Duodenal mucosa (tissue), 2 donors: ENCODE measurements at regions not wholly inside any gene's neighbourhood (a gene's known extent, or its start where the extent isn't known, plus 50 kb on each side); places are given as distances from the start of the nearest gene placed in this dataset.

Experiments
- H3K27ac ChIP-seq: one replicate; pipeline ENCODE4 v1.7.0; 2013; ENCODE audit warnings: low read depth, low read length
- H3K27me3 ChIP-seq, 2 donors: one replicate each; pipeline ENCODE4 v1.7.0; 2013; ENCODE audit warnings: low read length in 2 of 2, control low read depth in 1 of 2; ENCODE audit not compliant: insufficient read depth in 2 of 2, control insufficient read depth in 1 of 2
- H3K36me3 ChIP-seq, 2 donors: one replicate each; pipeline ENCODE4 v1.7.0; 2013; ENCODE audit warnings: low read length in 2 of 2, control low read depth in 1 of 2; ENCODE audit not compliant: insufficient read depth in 2 of 2, control insufficient read depth in 1 of 2
- H3K4me1 ChIP-seq, 2 donors: one replicate each; pipeline ENCODE4 v1.7.0; 2013; ENCODE audit warnings: low read length in 2 of 2, control low read depth in 1 of 2; ENCODE audit not compliant: insufficient read depth in 2 of 2, control insufficient read depth in 1 of 2
- H3K4me3 ChIP-seq, 2 donors: one replicate each; pipeline ENCODE4 v1.7.0; 2013; ENCODE audit warnings: low read length in 2 of 2, low read depth in 1 of 2
- H3K9ac ChIP-seq, 2 donors: one replicate each; pipeline ENCODE4 v1.7.0; 2013; ENCODE audit warnings: low read length in 2 of 2, low read depth in 1 of 2
- H3K9me3 ChIP-seq, 2 donors: one replicate each; pipeline ENCODE4 v1.7.0; 2013; ENCODE audit warnings: low read length in 2 of 2, control low read depth in 1 of 2; ENCODE audit not compliant: control insufficient read depth in 1 of 2

DNA sequence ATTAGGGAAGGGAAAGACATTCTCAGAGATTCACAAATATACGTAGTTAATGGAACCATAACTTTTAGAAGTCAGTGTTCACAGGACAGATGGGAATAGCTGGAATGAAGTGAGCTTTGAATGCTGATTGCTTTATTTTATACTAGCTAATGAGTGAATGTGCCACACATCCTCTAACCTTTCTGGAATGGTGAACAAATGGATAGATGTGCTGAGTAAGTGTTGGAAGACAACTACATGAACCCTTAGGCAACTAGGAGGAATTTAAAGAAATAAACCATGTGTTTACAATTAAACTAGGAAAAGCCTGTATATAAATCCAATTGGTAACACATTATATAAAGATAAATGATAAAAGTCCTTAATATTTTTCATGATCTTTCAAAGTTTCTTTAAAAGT, 91.6 kb upstream of the LIMCH1 start:
- H3K36me3 ChIP-seq = no peaks in the 10 kb centered on the region
- no peak overlapping the region for H3K27ac ChIP-seq
- no peaks in the 10 kb centered on the region for H3K9me3 ChIP-seq
- H3K9ac ChIP-seq = no peak overlapping the region
- H3K4me3 ChIP-seq = no peak overlapping the region
- H3K4me1 ChIP-seq = peaks cover 0 to 16% of the 10 kb centered on the region in 2 donors
- no peaks in the 10 kb centered on the region for H3K27me3 ChIP-seq

DNA sequence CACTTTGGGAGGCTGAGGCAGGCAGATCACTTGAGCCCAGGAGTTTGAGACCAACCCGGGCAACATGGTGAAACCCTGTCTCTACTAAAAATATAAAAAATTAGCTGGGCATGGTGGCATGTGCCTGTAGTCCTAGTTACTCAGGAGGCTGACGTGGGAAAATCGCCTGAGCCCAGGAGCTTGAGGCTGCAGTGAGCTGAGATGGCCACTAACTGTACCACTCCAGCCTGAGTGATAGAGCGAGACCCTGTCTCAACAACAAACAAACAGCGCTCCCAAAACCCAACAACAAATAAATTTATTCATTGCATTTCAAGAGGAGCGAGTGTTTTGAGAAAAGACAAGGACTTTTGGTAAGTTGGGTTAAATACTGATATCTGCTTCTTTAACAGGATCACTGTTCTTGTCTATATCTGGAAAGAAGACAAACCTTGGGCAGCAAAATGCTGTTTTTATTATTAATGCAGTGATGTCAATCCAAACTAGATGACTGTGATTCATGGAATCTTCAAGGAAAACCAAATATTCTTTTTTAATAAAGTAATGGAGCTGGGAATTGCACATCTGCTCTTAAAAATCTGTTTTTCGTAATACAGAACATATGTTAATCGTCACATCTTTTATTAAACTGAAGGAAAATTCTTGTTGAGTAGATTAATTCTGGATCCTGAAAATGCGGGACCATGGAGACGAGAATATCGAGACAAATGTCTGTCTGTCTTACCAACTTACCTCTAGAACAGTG, 90.8 kb upstream of the LIMCH1 start:
- Histone ChIP-seq H3K4me1 (peaks cover 0 to 16% of the 10 kb centered on the region in 2 donors), H3K9me3 (no peaks in the 10 kb centered on the region), H3K27ac (no peak overlapping the region)

GRCh38 chr4:41448934-41449333, 89.0 kb upstream of the LIMCH1 start:
- Histone ChIP-seq H3K27me3 (no peaks in the 10 kb centered on the region), H3K4me1 (no peaks in the 10 kb centered on the region), H3K27ac (no peak overlapping the region), H3K9me3 (no peaks in the 10 kb centered on the region), H3K9ac (no peak overlapping the region), H3K4me3 (no peak overlapping the region), H3K36me3 (no peaks in the 10 kb centered on the region)

More for the DNA sequence above, 90.8 kb upstream of the LIMCH1 start:
- Histone ChIP-seq H3K36me3 (no peaks in the 10 kb centered on the region), H3K27me3 (no peaks in the 10 kb centered on the region), H3K4me3 (no peak overlapping the region), H3K9ac (no peak overlapping the region)

DNA sequence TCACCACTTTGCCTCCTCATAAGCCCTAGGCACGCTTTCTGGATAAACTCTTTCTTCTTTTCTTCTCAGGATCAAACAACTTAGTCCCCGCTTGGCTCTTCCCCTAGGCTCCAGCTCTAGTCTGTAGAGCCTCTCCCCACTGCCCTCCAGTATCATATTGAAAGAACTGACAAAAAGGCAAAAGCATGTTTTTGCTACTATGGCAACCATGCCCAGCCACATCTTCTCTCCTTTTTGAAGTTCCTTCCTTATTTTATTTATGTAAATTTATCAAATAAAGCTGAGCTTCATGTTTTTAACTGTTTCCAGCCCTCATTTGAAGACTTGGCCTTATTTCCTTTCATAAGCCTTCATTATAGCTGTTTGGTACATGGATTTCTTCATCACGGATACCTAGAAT, 86.0 kb upstream of the LIMCH1 start:
- no peak overlapping the region for H3K9ac ChIP-seq
- H3K27ac ChIP-seq = no peak overlapping the region
- no peaks in the 10 kb centered on the region for H3K4me1 ChIP-seq
- H3K27me3 ChIP-seq = no peaks in the 10 kb centered on the region
- no peaks in the 10 kb centered on the region for H3K9me3 ChIP-seq
- no peaks in the 10 kb centered on the region for H3K36me3 ChIP-seq
- no peak overlapping the region for H3K4me3 ChIP-seq

GRCh38 chr4:41452484-41453225, 85.3 kb upstream of the LIMCH1 start:
- Histone ChIP-seq H3K27ac (no peak overlapping the region), H3K4me3 (no peak overlapping the region), H3K9ac (no peak overlapping the region), H3K36me3 (no peaks in the 10 kb centered on the region), H3K9me3 (no peaks in the 10 kb centered on the region), H3K4me1 (no peaks in the 10 kb centered on the region), H3K27me3 (no peaks in the 10 kb centered on the region)

DNA sequence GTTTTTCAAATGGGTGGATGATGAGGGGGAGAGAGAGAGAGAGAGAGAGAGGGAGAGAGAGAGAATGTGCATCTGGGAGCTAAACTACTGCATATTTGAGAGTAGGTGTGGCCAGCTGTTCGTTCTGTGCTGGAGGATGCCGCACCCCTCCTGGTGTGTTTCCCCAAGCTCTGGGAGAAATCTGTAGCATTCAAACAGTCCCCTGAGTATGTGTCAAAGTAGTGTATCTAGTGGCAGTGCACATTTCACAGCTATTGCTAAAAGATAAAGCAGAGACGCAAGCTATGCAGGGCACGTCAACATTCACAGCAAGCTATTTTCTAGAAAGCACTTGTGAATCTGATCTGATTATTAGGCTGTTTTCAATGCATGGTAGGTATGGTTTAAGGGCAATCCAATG, 83.5 kb upstream of the LIMCH1 start:
- H3K9ac ChIP-seq = no peak overlapping the region
- H3K27me3 ChIP-seq = no peaks in the 10 kb centered on the region
- no peaks in the 10 kb centered on the region for H3K4me1 ChIP-seq
- no peak overlapping the region for H3K27ac ChIP-seq
- no peaks in the 10 kb centered on the region for H3K9me3 ChIP-seq
- no peaks in the 10 kb centered on the region for H3K36me3 ChIP-seq
- no peak overlapping the region for H3K4me3 ChIP-seq

DNA sequence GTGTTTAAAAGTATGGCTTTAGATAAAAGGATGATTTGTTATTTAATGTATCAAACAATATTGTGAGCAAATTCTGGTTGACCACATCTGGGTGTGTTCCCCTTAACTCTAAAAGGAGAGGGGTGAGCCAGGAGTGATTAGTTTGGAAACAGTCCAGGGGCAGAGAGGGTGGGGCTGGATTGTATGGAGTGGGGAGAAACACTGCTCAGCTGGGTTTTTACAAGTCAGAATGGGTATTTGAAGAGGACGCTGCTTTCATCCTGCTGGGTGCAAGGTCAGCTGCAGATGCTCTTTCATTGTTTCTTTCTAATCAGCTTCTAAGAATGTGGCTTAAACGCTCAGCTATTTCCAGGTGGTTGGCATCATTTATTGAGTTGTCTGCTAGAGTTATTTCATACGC, 82.8 kb upstream of the LIMCH1 start:
- Histone ChIP-seq H3K27ac (no peak overlapping the region), H3K4me3 (no peak overlapping the region), H3K4me1 (no peaks in the 10 kb centered on the region), H3K9ac (no peak overlapping the region), H3K27me3 (no peaks in the 10 kb centered on the region), H3K36me3 (no peaks in the 10 kb centered on the region), H3K9me3 (no peaks in the 10 kb centered on the region)

DNA sequence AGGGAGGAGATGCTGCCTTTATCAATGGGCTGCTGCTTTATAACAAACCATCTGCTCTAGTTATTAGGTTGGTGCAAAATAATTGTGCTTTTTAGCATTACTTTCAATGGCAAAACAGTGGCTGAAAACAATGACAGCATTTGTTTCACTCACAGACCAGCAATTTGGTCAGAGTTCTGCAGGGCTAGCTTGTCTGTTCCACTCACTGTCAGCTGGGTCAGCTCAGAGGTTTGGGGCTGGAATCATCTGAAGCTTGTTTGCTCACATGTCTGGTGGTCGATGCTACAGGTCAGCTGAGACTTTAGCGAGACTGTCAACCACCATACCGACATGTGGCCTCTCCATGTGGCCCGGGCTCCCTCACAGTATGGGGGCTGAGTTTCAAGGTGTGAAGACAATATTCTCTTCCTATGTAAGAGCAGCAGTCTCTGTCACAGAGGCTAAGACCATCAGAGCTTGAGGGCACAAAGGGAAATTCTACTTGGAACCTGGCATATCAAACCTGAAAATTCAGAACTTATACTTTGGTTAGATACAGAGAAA, 81.3 kb upstream of the LIMCH1 start:
- H3K9ac ChIP-seq = no peak overlapping the region
- no peaks in the 10 kb centered on the region for H3K36me3 ChIP-seq
- no peak overlapping the region for H3K27ac ChIP-seq

DNA sequence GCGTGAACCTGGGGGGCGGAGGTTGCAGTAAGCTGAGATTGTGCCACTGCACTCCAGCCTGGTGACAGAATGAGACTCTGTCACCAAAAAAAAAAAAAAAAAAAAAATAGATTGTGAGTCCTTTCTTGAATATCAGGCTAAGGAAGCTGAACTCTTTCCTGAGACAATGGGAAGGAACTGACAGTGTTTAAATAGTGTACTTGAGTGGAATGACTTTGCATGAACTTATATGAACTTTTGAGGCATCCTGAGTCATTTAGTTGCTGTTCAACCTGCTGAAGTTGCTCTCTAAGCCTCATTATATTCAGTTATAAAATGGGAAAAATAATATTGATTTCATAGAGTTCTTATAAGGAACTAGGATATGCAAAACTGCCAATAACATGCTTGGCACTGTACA, 79.3 kb upstream of the LIMCH1 start:
- H3K4me1 ChIP-seq = no peaks in the 10 kb centered on the region
- no peak overlapping the region for H3K27ac ChIP-seq
- H3K4me3 ChIP-seq = no peak overlapping the region
- H3K9ac ChIP-seq = no peak overlapping the region
- no peaks in the 10 kb centered on the region for H3K36me3 ChIP-seq
- no peaks in the 10 kb centered on the region for H3K27me3 ChIP-seq
- H3K9me3 ChIP-seq = no peaks in the 10 kb centered on the region

More for the DNA sequence above, 81.3 kb upstream of the LIMCH1 start:
- no peaks in the 10 kb centered on the region for H3K9me3 ChIP-seq
- H3K4me1 ChIP-seq = no peaks in the 10 kb centered on the region
- no peaks in the 10 kb centered on the region for H3K27me3 ChIP-seq
- H3K4me3 ChIP-seq = no peak overlapping the region

GRCh38 chr4:41460641-41461040, 77.3 kb upstream of the LIMCH1 start:
- Histone ChIP-seq H3K9me3 (no peaks in the 10 kb centered on the region), H3K27ac (no peak overlapping the region), H3K27me3 (no peaks in the 10 kb centered on the region), H3K4me1 (no peaks in the 10 kb centered on the region), H3K9ac (no peak overlapping the region), H3K36me3 (no peaks in the 10 kb centered on the region), H3K4me3 (no peak overlapping the region)
